ENCODE measurements at regions not wholly inside any gene's neighbourhood (a gene's known extent, or its start where the extent isn't known, plus 50 kb on each side); places are given as distances from the start of the nearest gene placed in this dataset.

DNA sequence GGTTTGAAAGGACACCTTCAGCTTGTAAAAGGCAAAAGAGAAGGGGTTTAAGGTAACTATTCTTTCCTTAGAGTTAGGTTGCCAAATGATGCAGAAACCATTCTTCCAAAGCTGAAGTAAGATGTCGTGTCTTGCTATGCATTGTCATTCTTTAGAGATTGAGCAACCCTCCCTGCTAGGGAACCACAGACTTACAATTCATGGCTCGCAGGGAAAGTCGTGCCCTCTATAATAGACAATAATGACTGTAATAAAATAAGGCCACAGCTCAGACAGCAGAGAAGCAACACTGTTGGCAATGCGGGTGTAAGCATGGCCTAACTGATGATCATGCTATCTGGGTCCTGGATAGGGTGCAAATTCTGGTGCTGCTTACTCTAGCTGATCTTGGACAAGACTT lies 129.6 kb upstream of the CDH13 start:
- no peak for DNase-seq

DNA sequence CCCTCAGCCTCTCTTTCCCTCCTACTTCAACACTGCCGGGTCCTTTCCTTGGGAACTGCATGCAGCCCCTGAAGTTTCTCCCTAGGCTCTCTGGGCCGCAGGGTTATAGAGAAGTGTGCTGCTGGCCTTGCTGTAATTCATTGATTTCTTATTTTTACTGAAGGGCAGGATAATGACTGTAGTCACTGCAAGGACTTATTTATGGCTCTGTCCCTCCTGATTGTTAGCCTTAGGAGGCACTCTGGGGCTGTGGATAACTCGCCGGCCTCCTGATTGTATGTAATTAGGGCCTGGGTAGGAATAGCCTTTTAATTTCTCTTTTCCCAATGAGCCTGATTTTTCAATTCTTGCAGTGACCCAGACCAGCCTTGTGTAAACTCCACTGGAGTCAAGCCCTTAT lies 138.3 kb upstream of the CDH13 start:
- DNase-seq = no peak

DNA sequence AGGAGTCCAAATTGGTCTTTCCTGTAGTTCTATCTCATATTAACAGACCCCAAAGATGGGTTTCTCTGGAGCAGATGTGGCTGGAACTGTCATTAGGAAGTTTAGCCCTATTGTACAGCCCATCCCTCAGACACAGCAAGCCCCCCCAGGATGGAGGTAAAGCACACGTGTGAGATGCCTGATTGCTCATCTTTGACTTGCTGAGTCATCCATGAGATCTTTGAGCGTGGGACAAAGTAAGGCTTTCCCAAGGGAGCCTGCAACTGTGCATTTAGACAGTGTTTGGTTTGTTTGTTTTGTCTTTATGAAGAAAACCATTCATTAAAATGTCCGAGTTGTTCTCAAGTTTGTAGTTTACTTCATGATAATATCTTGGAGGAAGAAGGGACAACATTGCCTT lies 145.3 kb upstream of the CDH13 start:
- no peak for DNase-seq

DNA sequence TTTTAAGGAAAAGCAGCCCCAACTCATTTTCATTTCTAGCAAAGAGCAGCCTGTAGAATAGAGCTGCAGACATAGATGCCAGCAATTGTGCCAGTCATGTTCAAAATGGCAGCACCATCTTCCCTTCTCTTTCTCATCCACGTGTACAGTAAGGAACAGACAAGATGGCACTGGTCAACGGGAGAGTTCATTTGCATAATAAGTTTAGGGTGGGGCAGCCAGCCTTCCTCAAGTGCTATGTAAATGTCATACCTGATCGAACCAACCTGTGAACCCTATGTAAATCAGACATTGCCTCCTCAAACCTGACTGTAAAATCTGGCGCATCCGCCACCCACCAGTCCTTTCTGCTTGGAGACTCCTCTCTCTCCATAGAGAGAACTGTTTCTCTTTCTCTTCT lies 150.0 kb upstream of the CDH13 start:
- DNase-seq = no peak

DNA sequence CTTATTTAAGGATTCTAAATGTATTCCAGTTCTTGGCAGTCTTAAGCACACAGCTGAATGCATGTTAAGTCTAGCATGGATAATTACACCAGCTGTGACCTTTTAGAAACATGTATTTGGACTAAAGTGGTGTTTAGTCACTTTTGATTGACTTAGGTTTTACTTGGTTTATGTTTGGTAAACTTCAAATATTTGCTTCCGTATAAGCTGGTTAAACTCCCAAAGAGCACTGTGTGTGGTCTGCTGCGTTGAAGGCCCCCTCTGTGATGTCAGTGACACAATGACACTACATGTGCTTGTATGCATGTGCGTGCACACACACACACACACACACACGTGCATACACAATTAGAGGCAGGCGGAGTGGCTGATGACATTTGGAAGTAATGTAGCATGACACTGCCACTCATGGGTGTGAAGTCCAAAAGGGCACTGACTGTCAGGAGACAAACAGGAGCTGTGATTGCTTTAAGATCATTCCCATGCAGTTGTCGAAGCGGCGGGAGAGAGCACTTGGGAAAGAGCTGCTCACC lies 156.1 kb upstream of the CDH13 start:
- peak; percentile 25 for DNase-seq

DNA sequence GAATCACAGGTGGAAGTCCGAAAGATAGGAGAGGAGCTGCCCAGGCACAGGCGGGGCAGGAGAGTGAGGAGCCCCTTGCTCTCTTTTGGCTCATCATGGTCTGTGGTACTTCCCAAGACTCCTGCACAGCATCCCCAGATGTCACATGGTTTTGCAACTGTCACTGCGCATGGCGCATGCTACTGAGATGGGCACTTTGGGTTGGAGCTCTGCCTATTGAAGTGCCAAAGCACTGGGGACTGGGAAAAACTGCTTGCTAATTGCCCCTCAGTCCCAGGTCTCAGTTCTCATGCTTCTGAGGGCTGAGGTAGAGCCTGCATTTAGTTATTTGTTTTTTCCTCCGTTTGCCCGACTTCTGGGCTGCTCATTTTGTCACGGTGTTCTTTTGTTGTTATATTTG lies 156.8 kb upstream of the CDH13 start:
- no peak for DNase-seq

DNA sequence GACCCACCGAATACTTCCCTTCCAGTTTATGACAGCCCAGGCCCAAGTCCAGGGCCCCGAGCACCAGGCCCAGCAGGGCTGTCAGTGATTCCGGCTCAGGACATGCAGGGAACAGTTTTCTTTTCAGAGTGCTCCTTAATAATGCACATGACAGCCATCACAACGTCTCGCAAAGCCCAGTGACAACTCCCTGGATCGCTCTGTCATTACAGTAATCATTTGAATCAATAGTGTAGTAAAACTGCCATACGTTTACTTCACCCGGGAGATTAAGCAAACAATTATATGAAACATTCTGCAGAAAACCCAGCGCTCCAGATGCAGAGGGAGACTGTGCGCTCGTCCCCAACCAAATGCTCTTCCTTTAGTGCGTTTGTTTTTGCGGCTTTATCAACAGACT lies 162.6 kb upstream of the CDH13 start:
- DNase-seq = no peak

DNA sequence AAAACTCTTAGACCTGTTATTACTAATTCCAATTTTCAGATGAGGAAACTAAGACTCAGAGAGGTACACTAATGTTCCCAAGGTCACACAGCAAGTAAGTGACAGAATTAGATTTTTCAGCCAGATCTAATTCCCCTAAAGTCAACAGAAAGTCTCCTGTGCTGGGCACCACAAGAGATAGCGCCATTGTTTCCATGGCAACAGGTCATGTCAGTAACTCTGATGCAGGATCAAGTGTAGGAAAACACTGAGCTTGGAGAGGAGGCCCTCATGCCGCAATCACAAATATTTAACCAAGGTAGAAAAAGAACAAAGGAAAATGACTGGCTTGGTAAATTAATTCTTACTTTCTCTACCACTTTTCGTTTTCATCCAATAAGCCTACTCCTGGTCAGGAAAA lies 166.0 kb upstream of the CDH13 start:
- no peak for DNase-seq

DNA sequence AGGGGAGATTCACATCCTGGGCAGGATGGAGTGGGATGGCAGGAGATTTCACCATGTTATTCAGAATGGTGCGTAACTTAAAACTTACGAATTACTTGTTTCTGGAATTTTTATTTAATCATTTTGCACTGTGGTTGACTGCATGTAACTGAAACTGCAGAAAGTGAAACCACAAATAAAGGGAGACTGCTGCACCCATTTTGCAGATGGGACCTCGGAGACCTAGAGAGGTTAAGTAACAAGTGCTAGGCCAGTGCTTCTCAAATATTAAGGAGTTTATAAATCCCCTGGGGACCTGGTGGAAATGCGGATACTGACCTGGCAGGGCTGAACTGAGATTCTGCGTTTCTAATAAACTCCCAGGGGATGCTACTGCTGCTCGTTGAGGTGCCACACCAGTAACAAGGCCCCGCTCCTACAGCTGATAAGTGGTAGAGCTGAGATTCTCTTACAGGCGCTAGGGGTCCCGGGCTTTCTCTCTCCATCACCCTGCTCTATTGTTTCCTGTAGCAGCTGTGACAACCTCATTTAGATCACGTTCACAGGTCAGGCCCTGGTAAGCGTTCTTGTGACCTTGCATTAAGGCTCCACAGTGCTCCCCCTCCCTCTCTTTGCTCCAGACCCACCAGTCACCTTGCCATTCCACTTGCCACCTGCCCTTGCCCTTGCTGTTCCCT lies 167.1 kb upstream of the CDH13 start:
- DNase-seq = no peak

DNA sequence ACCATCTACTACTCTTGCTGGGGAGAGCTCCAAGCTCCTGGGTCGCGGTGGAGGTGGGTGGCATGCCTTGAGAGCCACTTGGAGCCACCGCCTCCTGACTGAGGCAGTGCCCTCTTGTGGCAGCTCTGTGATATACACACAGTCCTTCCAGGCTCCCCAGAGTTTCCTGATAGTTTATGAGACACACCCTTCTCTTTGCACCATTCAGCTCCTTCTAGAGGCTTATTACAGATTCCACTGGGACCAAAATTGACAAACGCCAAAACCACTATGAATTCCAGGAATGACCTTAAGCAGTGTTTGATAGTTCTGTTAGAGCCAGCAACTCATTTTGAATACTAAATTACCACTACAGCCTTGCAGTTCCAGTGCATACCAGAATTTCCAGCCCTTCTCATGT lies 170.1 kb upstream of the CDH13 start:
- DNase-seq = peak; percentile 65

DNA sequence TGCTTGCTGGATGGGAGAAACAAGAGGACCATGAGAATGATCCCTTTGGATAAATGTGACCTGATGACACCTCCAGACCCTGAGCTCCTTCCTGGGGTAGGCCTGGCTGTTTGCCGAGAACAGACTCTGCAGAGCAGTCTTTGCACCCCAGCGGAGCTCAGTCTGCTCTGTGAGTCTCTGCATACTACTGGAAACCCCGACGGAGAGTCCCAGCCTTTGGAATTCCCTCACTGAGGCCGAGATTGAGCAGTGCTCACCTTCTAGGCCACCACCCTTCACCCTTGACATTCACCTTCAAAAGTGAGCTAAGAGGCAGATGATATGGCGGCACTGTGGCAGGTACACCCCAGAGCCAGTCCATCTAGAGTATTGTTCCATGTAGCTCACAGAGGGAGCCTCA lies 172.2 kb upstream of the CDH13 start:
- no peak for DNase-seq

DNA sequence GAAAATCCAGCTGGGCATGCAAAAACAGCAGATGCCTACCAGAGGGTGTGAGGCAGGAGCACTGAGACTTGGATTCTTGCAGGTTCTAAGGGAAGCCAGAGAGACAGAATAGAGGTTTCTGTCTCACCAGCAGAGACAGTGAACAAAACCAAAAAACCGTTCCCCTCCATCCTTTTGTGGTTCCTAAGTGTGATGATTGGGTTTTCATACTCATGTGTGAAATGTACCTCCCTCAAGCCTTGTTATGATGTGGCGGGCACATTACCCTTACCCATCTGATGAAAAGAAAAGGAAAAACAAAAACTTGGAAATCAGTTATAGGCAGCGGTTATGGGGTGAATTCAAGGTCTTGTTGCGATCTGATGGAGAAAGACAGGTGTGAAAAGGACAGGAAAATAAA lies 172.6 kb upstream of the CDH13 start:
- DNase-seq = no peak

DNA sequence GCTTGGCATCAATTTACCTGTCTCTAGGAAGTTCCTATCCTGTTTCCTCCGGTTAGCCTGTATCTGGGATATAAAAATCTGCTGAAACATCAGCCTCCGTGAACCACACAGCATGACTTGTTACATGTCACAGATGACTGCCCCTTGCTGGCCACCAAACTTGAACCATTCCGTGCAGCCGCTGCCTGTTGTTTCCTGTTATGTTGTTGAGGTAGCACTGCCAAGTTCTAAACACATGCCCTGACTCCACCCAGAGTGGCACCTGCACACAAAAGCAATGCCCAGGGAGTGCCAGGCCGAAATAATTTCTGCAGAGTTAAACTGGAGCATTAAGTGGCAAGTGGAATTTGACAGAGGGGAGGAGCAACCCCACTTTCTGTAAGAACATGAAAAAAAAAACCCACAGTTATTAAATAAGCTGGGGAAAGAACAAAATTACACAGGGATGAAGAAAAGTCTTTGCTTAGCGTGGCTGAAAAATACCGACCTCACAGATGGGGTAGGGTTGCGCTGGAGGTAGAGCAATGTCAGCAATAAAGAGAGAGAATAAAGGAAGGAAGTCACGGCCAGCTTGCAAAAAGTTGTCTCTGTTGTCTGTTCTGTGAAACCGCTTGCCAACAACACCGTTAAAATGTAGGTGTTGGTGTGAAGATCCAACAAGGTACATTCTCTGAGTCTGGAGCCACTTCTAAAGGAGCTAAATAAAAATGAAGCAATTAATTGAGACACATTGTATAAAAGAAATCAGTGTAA lies 174.6 kb upstream of the CDH13 start:
- no peak for DNase-seq

DNA sequence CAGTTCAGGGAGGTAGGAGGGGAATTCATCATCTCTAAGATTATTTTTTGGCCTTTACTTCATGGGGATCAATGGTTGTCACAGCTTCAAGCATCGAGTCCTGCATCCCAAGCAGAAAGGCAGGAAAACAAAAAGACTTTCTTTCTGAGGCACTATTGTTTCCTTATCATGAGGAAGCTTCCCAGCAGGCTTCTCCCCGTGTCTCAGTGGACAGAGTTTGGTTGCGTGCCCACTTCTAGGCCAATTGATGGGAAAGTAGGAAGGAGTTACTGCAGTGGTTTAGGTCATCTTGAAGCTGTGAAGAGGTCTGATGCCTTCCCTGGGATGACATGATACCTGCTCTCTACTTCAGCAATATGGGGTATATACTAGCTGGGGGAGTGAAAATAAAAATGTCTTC lies 175.3 kb upstream of the CDH13 start:
- no peak for DNase-seq

DNA sequence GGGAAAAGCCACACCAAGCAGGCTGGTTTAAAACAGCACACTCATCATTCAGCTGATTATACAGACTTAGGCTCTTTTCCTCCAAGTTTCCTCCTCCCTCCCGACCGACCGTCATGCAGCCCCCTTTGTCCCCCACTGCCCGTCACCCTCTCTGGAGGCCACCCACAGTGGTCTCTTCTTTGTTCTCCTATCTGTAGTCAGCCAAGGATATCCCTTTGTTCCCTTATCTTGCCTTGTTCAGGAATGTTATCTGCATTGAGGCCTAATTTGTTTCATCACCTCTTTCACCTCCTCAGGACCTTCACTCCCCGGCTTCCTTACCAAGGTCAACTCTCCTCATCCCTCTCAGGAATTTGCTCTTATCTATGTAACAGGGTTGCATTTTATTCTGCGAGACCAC lies 186.4 kb upstream of the CDH13 start:
- no peak for DNase-seq

DNA sequence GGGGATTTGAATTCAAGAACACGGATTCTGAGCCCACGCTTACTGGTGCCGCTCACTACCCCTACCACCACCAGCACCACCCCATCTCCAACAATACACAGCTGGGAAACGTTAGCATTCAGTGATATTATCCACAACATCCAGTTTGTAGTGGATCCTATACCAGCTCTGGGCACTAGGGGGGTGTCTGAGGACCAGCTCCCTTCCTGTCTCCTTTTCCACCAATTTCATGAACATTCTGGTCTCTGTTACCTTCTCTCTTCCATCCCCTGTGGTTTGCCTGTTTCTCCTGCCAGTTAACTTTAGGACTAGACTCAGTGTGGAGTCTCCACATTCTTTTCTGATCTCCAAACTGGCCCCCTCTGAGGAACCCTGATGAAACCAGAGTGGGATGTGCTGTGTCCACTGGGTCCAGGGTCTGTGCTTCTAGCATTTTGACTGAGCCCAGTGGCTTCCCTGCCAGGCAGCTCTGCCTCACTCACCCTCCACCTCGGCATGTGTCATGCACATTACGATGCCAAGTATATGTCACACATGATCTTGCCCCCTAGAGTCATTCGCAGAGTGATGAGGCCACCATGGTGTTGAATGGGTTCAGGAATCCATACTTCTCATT lies 187.0 kb upstream of the CDH13 start:
- DNase-seq = no peak

DNA sequence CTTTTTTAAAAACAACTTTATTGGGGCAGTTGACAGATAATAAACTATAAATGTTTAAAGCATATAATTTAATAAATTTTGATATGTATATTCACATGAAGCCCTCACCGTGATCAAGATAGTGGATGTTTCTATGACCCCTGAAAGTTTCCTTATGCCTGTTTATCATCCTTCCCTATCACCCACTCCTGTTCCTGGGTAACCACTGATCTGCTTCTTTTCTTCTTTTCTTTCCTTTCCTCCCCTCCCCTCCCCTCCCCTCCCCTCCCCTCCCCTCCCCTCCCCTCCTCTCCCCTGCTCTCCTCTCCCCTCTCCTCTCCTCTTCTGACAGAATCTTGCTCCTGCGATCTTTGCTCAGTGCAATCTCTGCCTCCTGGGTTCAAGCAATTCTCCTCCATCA lies 193.7 kb upstream of the CDH13 start:
- no peak for DNase-seq

DNA sequence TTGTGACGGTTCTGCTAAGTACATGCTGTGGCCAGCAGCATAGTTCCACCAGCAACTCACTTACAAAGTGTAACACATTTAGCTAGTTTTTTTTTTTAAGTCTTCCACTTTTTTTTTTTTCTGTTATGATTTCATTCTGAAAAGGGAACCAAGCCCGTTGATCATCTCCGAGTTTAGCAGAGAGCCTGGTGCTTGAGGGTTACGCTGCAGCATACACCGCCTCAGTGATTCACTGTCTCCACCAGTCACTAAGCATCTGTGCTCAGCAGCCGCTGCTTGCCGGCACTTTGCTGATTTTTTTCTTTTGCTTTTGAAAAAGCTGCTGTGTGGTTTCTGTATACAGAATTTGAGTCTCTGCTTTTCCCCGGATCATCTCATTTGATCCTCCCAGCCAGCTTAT lies 194.5 kb upstream of the CDH13 start:
- DNase-seq = no peak

DNA sequence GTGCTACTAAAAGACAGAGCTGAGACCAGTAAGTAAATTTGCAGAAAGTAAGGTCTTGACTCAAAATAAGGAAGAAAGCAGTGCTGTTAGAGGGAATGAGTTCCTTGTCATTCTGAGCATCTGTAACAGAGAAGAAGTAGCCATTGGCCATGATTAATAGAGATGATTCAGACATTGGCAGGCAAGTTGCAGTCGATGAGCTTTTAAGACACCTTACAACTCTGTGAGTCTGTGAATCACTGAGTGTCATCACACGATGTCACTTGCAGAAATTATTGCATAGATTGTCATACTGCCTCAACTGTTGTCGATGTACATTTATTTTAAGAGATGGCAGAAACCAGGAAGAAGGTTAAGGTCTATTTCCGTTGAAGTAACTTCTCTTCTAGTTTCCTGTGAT lies 201.1 kb upstream of the CDH13 start:
- no peak for DNase-seq

DNA sequence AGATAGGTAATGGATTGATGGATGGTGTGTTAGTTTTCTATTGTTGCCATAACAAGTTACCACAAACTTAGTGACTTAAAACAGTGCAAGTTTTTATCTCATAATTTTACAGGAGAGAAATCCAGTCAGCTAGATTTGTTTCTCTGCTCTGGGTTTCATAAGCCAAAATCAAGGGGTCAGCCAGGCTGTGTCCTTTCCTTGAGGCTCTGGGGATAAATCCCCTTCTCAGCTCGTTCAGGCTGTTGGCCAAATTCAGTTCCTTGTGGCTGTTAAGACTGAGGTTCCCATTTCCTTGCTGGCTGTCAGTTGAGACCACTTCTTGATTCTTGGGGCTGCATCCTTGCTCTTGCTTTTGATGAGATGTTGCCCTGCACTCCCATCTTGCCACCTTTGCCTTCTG lies 204.9 kb upstream of the CDH13 start:
- DNase-seq = no peak

DNA sequence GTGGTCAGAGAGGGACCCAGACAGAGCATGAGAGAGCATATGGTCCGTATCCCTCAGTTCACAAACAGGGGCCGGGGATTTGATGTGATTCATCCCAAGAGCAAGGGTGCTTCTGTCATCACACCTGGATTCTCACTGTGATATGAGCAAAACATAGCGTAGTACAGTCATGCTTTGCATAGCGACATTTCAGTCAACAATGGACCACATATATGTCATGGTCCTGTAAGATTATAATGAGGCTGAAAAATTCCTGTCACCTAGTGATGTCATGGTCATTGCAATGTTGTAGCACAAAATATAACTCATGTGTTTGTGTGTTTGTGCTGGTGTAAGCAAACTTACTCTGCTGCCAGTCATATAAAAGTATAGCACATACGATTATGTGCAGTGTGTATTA lies 207.4 kb upstream of the CDH13 start:
- DNase-seq = no peak

DNA sequence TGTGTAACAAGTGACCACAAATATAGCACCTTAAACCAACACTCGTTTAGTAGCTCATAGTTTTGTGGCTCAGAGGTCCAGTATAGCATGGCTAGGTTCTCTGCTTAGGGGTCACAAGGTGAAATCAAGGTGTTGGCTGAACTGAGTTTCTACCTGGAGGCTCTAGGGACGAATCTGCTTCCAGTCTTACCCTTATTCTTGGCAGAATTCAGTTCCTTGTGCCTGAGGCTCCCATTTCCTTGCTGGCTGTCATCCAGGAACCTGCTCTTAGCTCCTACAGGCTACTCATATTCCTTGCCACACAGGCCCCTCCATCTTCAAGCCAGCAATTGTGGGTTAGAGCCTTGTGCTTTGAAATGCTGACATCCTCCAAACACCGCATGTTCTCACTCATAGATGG lies 212.3 kb upstream of the CDH13 start:
- DNase-seq = no peak

DNA sequence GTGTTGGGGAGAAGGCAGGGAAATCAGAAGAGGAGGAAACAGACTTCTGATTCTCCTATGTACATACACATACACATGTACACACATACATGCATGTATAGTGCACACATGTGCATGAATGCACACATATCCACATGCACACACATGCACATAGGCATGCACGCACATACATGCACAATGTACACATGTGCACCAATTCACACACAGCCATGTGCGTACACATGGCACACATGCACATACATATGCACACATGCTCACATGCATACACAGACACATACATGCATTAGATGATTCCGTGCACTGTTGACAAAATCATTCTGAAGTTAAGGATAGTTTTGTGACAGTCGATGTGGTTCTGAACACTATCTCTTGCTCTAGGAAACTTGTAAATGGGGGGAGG lies 214.0 kb upstream of the CDH13 start:
- no peak for DNase-seq

DNA sequence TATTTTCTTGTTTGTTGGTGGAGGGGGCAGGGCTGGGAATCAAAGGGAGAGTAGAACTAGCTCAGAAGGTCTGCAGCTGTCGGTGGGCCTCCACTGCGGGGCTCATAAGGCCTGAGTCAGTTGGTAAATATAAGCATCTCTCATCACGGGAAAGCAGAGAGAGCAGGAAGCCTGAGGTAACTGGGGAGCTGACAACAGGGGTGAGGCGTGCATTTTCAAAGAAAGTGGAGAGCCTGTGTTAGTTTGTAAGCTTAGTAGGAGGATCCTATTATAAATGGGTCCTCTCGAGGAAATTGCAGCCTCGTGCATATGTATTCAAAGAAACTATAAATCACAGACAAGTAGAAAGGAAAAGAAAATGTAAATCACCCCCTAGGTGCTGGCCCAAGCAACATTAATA lies 221.0 kb upstream of the CDH13 start:
- DNase-seq = no peak

Data from femur (tissue), 1 donor.